Endothelial cell of umbilical vein (primary cell): ENCODE measurements at regions not wholly inside any gene's neighbourhood (a gene's known extent, or its start where the extent isn't known, plus 50 kb on each side); places are given as distances from the start of the nearest gene placed in this dataset.

Experiments used
- BruUV-seq: library from RNA; stranded (reverse); fragments of 400-500 nt; replicated peaks from 2 replicates; lab custom pipeline; 2021; lab: Mats Ljungman, UMichigan
- CTCF ChIA-PET: fragments of 300-600, 350-600 bp; sonication (Branson Sonifier 250); formaldehyde crosslinking; loops from one replicate; lab custom pipeline; 2021; ENCODE audit warnings: antibody characterized with exemption, inconsistent platforms; lab: Charles Lee
- POLR2A ChIA-PET: fragments of 300-600, 350-600 bp; sonication (Branson Sonifier 250); formaldehyde crosslinking; loops from one replicate; lab custom pipeline; 2021; ENCODE audit warnings: antibody characterized with exemption, inconsistent platforms; lab: Charles Lee
- DNase-seq: peaks from one replicate; pipeline ENCODE4 v3.0.0-alpha.2; 2011; ENCODE audit warnings: low read depth, low spot score
- FAIRE-seq: peaks from 2 replicates; lab custom pipeline; 2011; peaks lifted over from hg19 to GRCh38; lab: Jason Lieb, UNC
- H2AFZ ChIP-seq: 2 replicates; pipeline ENCODE4 v1.6.0; 2012; ENCODE audit warnings: low read depth, low read length, control low read depth, inconsistent platforms
- H3K27ac ChIP-seq: 2 replicates; pipeline ENCODE4 v1.5.1; 2011; ENCODE audit warnings: low read depth, mild to moderate bottlenecking, control low read depth, low read length, moderate library complexity; ENCODE audit not compliant: insufficient read depth
- H3K27me3 ChIP-seq, 2 experiments: 2 replicates each; pipeline versions ENCODE4 v1.6.0 to v1.6.1; 2011; ENCODE audit warnings: low read length in 2 of 2, mixed read lengths in 1 of 2; ENCODE audit not compliant: control insufficient read depth in 2 of 2, insufficient read depth in 2 of 2
- H3K36me3 ChIP-seq, 2 experiments: 2 replicates in 1 of 2; 3 replicates in 1 of 2; pipeline ENCODE4 v1.5.1; 2011; ENCODE audit warnings: low read length in 2 of 2, mild to moderate bottlenecking in 1 of 2, moderate library complexity in 1 of 2; ENCODE audit not compliant: control insufficient read depth in 2 of 2, insufficient read depth in 2 of 2; ENCODE audit errors: extremely low read depth in 1 of 2
- H3K4me1 ChIP-seq: 3 replicates; pipeline ENCODE4 v1.5.1; 2011; ENCODE audit warnings: mild to moderate bottlenecking, low read length; ENCODE audit not compliant: control insufficient read depth, insufficient read depth; ENCODE audit errors: extremely low read depth
- H3K4me2 ChIP-seq: 2 replicates; pipeline ENCODE4 v1.6.1; 2011; ENCODE audit warnings: low read length, control low read depth, mixed read lengths; ENCODE audit not compliant: insufficient read depth
- H3K4me3 ChIP-seq, 3 experiments: fragments of 200-600 bp in 1 of 3; sonication (generic), shearing (Covaris generic) in 1 of 3; replicated peaks in 1 of 3; 2 replicates each; pipeline ENCODE4 v1.5.1; 2011 to 2016; ENCODE audit warnings: control low read depth in 3 of 3, low read length in 3 of 3, mild to moderate bottlenecking in 2 of 3, inconsistent platforms in 1 of 3, low read depth in 1 of 3, moderate library complexity in 1 of 3; ENCODE audit not compliant: insufficient read depth in 1 of 3
- H3K79me2 ChIP-seq: 2 replicates; pipeline ENCODE4 v1.6.0; 2012; ENCODE audit warnings: low read length, inconsistent platforms; ENCODE audit not compliant: control insufficient read depth, insufficient read depth
- H3K9ac ChIP-seq: replicated peaks from 2 replicates; pipeline ENCODE3; 2011; ENCODE audit warnings: low read length, control low read depth; ENCODE audit not compliant: insufficient read depth; ENCODE audit errors: extremely low read depth
- H3K9me1 ChIP-seq: replicated peaks from 3 replicates; pipeline ENCODE4 v1.6.0; 2011; ENCODE audit warnings: mild to moderate bottlenecking, low read length; ENCODE audit not compliant: control insufficient read depth, insufficient read depth; ENCODE audit errors: extremely low read depth
- H3K9me3 ChIP-seq: replicated peaks from 2 replicates; pipeline ENCODE4 v1.5.1; 2012; ENCODE audit warnings: low read length, inconsistent platforms; ENCODE audit not compliant: control insufficient read depth, insufficient read depth
- H4K20me1 ChIP-seq: replicated peaks from 2 replicates; pipeline ENCODE3; 2011; ENCODE audit warnings: mild to moderate bottlenecking, low read length; ENCODE audit not compliant: control insufficient read depth, insufficient read depth; ENCODE audit errors: extremely low read depth
- CTCF ChIP-seq, 2 donors: IDR thresholded peaks; 1 replicate in 1 of 2; 2 replicates in 1 of 2; pipeline ENCODE4 v1.5.1; 2011; ENCODE audit warnings: low read length in 2 of 2, mild to moderate bottlenecking in 2 of 2, moderate library complexity in 2 of 2, control low read depth in 1 of 2, inconsistent platforms in 1 of 2, low read depth in 1 of 2; ENCODE audit not compliant: insufficient read depth in 1 of 2; ENCODE audit errors: extremely low read depth in 1 of 2
- EZH2 ChIP-seq: IDR thresholded peaks from 2 replicates; pipeline ENCODE4 v1.6.1; 2012; ENCODE audit warnings: borderline replicate concordance, low read depth, mild to moderate bottlenecking, moderate library complexity, low read length, inconsistent platforms; ENCODE audit not compliant: severe bottlenecking
- FOS ChIP-seq: IDR thresholded peaks from 2 replicates; pipeline ENCODE4 v1.6.1; 2011; ENCODE audit warnings: mild to moderate bottlenecking, low read length, moderate library complexity, borderline replicate concordance; ENCODE audit not compliant: insufficient read depth
- GATA2 ChIP-seq: IDR thresholded peaks from 2 replicates; pipeline ENCODE4 v1.7.0; 2011; ENCODE audit warnings: low read depth, mild to moderate bottlenecking, moderate library complexity, mixed read lengths, low read length; ENCODE audit not compliant: insufficient read length, insufficient read depth
- JUN ChIP-seq: IDR thresholded peaks from 2 replicates; pipeline ENCODE4 v1.6.1; 2011; ENCODE audit warnings: borderline replicate concordance, low read depth; ENCODE audit not compliant: insufficient read length, insufficient read depth
- MAX ChIP-seq: IDR thresholded peaks from 2 replicates; pipeline ENCODE4 v1.6.1; 2011; ENCODE audit not compliant: insufficient read depth, insufficient read length
- MYC ChIP-seq: IDR thresholded peaks from one replicate; pipeline ENCODE4 v1.6.1; 2011; ENCODE audit warnings: mild to moderate bottlenecking, low read depth, low read length
- POLR2A ChIP-seq: IDR thresholded peaks from 2 replicates; pipeline ENCODE4 v1.6.1; 2012; ENCODE audit warnings: low read depth, mild to moderate bottlenecking, control low read depth, low read length
- POLR2AphosphoS5 ChIP-seq: IDR thresholded peaks from 2 replicates; pipeline ENCODE4 v1.6.1; 2012; ENCODE audit warnings: low read depth, mild to moderate bottlenecking, control low read depth, low read length, moderate library complexity; ENCODE audit not compliant: insufficient read depth
- dilution Hi-C: fragments of 300-500 bp; cut with MboI; formaldehyde crosslinking; loops from one replicate; pipeline ENCODE4 v1.15.0; 2019; ENCODE audit warnings: low sequenced_read_pairs; ENCODE audit not compliant: extremely low pct_ligation_motif_present
- intact Hi-C: fragments of 100-400 bp; cut with micrococcal nuclease; formaldehyde crosslinking; loops from one replicate; pipeline ENCODE4 v1.10.0; 2022

GRCh38 chr1:219461981-219462400, 150.9 kb downstream of the ZC3H11B start:
- Histone ChIP-seq H3K36me3 (no peaks in the 10 kb centered on the region), H3K9me1 (no peaks in the 10 kb centered on the region), H3K4me3 (no peak overlapping the region), H4K20me1 (no peaks in the 10 kb centered on the region), H3K9ac (no peak overlapping the region), H3K9me3 (no peaks in the 10 kb centered on the region), H3K4me2 (no peak overlapping the region), H3K27ac (no peak overlapping the region), H3K4me1 (no peaks in the 10 kb centered on the region), H3K79me2 (no peaks in the 10 kb centered on the region), H3K27me3 (no peaks in the 10 kb centered on the region), H2AFZ (no peak overlapping the region)
- dilution Hi-C loops (no loop called here), intact Hi-C loops (no loop called here)
- BruUV-seq: no TSS peak
- DNase-seq (no peak), FAIRE-seq (no peak)
- TF ChIP-seq POLR2AphosphoS5 (no peak), POLR2A (no peak), MYC (no peak), CTCF (IDR thresholded peaks at IDR 0.05; ENCODE audit: extremely low read depth in 1 of 2, insufficient read depth in 1 of 2, low read depth in 1 of 2, low read length in 2 of 2) (no peak), FOS (no peak), JUN (no peak), EZH2 (no peak), MAX (no peak), GATA2 (no peak)
- ChIA-PET POLR2A (no interaction called here), CTCF (no interaction called here)
